ENCODE measurements at regions not wholly inside any gene's neighbourhood (a gene's known extent, or its start where the extent isn't known, plus 50 kb on each side); places are given as distances from the start of the nearest gene placed in this dataset.
"Not testable (repeated sequence)": the region's sequence is repeated elsewhere in the genome, so short reads cannot be mapped to it uniquely, and the experiment has no call there.

DNA sequence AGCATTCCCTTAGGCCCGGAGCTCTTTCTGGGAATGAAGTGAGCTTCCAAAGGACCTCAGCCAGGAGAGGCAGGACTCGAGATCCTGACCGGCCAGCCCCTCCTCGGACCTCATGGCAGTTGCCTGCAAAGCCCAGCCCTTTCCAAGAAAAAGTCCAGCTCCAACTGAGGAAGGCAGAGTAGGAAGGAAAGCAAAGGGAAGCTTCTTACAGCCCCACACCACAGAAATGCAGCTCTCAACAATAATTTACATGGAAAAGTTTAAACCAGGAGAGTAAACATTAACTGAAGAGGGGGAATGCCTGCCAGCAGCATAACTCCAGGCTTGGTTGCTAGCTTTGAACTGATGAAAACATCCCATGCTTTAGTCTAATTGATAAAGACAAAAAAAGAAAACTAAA, 153.9 kb upstream of the PFKP start:
- in situ Hi-C loops (cut with HindIII; ENCODE audit: low pct_unique_long_range_greater_than_20kb, low sequenced_read_pairs): no loop called here
- DNase-seq (ENCODE audit: low read depth, low spot score): no peak

DNA sequence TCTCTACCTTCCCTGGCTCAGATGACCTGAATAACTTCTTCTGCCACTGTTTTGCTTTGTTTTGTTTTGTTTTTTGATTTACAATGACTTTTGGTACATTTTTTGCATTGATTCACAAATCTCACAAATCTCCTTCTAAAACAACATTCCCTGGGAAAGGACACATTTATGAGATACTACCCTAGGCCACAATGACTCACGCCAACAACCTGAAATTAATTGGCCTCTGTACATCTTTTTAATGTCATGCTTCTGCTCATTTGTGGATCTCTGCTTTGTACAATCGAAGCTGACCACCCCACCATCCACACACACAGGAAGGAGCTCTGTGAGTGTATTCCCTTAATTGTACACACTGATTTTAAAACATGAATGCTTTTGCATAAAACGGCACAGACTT, 156.7 kb upstream of the PFKP start:
- DNase-seq (ENCODE audit: low read depth, low spot score): no peak
- in situ Hi-C loops (cut with HindIII; ENCODE audit: low pct_unique_long_range_greater_than_20kb, low sequenced_read_pairs): no loop called here

DNA sequence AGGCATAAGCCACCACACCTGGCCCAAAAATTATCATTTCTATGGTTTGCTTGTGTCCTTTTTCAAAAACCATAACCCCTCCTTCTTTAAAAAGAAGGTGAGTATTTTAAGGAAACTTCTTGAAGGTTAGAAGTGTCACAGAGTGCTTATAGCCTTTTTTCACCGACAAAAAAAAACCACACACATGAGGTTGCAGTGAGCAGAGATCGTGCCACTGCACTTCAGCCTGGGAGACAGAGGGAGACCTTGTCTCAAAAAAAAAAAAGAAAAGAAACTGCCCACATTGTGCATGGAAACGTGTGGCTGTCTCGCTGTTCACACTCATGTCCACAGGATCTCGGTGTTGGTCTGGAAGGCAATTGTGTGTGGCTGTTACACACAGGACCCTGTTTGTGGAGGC, 157.4 kb upstream of the PFKP start:
- no peak for DNase-seq (ENCODE audit: low read depth, low spot score)
- in situ Hi-C loops (cut with HindIII; ENCODE audit: low pct_unique_long_range_greater_than_20kb, low sequenced_read_pairs): no loop called here

DNA sequence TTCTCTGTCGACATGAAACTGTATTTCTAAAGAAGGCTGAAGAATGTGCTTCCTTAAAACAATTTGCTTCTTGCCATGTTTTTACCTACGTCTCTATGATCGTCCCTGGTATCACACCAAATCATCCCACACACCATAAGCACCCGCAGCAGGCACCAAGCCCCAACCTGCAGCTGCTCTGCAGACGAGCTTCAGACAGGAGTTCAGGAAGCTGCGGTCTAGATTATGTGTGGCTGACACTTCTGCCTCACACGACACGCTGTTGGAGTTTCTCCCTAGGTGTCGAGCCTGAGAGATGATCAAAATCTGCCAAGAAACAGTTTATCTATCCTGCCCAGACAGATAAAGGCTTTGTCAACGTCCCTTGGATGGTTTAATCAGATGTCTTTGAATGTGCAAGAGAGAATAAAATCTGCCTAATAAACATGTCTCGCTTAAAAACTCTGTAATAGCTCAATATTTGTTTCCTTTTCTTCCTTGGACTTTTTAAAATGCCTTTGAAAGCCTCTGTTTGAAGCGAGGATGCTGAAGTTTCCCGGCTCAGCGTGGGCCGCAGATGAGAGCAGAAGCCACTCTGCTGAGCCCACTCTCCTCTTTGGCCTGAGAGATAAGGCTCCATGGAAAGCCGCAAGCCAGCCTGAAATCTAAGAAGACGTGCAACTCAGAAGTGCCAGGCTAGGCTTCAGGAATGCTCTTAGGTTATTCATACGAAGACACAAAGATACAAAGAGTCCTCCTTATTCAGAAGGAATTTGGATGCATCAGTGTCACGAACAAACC, 158.3 kb upstream of the PFKP start:
- DNase-seq (ENCODE audit: low read depth, low spot score): no peak
- in situ Hi-C loops (cut with HindIII; ENCODE audit: low pct_unique_long_range_greater_than_20kb, low sequenced_read_pairs): no loop called here

DNA sequence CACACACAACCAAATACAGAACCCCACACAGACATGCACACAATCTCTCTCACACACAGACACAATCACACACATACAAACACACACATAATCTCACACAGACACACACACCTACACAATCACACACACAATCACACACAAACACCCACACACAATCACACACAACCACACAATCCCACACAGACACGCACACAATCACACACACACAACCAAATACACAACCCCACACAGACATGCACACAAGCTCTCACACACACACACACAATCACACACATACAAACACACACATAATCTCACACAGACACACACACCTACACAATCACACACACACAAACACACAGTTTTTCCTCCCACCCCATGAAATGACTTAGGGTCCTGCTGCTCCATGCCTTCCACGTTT, 160.4 kb upstream of the PFKP start:
- in situ Hi-C loops (cut with HindIII; ENCODE audit: low pct_unique_long_range_greater_than_20kb, low sequenced_read_pairs): no loop called here
- DNase-seq (ENCODE audit: low read depth, low spot score): no peak

DNA sequence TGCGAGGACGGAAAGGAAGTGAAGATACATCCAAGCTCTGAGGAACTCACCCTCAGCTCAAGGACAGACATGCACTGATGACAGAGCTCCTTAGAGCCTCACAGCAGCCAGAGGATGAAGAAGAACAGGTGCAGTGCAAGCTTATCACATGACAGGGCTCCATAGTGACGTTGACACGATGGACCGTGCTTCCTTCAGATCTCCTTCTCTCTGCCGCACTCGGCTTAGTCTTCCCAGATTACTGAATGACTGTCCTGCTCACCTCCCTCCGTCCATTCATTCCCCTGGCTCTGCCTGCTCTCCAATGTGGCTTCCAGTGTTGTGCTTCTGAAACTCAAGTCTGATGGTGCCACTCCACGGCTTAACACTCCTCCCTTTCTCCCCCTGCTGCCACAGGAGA, 161.5 kb upstream of the PFKP start:
- DNase-seq (ENCODE audit: low read depth, low spot score): no peak
- in situ Hi-C loops (cut with HindIII; ENCODE audit: low pct_unique_long_range_greater_than_20kb, low sequenced_read_pairs): no loop called here

DNA sequence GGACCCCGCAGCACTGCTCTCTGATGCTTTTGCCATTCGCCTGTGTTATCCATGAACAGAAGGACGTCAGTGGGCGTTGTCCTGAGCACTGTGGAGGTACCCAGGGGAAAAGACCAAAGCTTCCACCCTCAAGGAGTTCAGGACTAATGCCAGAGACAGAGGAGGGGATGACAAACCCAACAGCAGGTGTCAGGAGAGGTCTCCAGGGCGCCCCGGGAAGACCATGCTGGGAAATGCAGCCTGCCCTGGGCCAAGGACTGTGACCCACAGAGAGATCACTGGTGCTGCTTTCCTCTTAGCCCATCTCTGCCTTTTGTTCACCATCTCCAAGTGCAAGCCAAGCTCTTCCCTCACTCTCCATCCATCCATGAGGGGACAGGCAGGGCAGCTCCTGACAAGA, 166.8 kb upstream of the PFKP start:
- DNase-seq (ENCODE audit: low read depth, low spot score): no peak
- in situ Hi-C loops (cut with HindIII; ENCODE audit: low pct_unique_long_range_greater_than_20kb, low sequenced_read_pairs): no loop called here

DNA sequence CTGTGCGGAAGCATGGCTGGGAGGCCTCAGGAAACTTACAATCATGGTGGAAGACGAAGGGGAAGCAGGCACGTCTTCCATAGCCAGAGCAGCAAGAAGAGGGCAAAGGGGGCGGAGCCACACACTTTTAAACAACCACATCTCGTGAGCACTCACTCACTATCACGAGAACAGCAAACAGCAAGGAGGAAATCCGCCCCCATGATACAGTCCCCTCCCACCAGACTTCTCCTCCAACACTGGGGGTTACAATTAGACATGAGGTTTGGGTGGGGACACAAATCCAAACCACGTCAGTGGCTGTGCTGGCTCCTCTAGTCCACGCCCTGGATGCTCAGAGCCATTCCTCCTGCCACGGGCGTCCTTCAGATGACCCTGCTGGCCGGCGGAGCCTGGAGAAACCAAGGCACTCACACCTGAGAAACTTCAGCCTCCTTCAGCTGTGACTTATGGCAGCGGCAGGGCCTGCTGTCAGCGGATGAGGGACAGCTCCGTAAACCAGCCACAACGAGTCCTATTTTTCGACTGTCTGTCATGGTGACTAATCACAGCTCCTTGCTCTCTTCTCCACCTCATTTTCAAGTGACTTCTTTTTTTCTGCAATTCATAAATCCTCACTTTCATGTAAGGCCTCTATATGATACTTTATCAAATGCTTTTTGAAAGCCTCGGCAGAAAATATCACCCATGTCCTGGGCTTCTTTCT, 167.9 kb upstream of the PFKP start:
- in situ Hi-C loops (cut with HindIII; ENCODE audit: low pct_unique_long_range_greater_than_20kb, low sequenced_read_pairs): no loop called here
- DNase-seq (ENCODE audit: low read depth, low spot score): no peak

DNA sequence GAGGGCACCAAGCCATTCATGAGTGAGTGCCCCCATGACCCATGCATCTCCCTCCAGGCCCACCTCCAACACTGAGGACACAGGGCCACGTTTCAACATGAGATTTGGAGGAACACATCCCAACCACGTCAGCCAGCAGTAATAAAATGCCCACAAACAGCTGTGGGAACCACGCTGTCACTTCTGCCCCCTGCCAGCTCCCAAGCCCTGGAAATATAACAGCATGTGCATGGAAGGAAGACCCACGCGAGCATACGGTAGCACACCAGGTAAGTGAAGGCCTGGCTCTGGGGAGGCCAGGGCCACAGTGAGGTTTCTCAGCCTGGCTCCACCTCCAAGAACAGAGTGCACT, 168.9 kb upstream of the PFKP start:
- in situ Hi-C loops (cut with HindIII; ENCODE audit: low pct_unique_long_range_greater_than_20kb, low sequenced_read_pairs): no loop called here
- no peak for DNase-seq (ENCODE audit: low read depth, low spot score)

DNA sequence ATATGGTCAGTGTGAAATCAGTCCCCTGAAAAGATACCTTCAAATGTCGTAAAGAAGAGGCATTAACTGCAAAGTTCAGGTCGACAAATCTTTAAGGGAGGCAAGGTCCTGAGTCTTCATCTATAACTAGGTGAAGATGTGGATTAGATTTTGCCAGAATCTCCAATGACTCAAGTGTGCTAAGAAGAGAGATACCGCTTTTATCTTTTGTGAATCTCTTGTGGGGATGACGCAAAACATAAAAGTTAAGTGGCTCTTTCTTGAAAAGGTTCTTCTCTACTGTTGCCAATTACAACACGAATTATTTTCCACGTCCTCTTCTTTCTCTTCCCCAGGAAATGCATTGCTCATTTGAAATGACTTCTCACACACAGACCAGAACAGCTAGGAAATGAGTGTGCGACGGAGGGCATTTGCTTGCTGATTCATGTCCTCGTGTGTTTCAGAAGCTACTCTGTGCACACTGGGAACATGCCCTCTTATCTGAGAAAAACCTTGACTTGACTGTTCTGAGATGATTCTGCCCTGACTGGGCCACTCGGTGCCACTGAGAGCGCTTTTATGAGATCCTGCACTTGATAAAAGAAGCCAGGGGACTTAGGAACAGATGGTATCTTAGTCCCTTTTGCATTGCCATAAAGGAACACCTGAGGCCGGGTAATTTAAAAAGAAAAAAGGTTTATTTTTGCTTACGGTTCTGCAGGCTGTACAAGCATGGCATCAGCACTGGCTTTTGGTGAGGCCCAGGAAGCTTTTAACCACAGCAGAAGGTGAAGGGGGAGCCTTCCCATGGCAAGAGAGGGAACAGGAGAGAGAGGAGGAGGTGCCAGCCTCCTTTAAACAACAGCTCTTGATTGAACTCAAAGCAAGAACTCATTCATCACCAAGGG, 169.5 kb upstream of the PFKP start:
- in situ Hi-C loops (cut with HindIII; ENCODE audit: low pct_unique_long_range_greater_than_20kb, low sequenced_read_pairs): no loop called here
- DNase-seq (ENCODE audit: low read depth, low spot score): no peak

DNA sequence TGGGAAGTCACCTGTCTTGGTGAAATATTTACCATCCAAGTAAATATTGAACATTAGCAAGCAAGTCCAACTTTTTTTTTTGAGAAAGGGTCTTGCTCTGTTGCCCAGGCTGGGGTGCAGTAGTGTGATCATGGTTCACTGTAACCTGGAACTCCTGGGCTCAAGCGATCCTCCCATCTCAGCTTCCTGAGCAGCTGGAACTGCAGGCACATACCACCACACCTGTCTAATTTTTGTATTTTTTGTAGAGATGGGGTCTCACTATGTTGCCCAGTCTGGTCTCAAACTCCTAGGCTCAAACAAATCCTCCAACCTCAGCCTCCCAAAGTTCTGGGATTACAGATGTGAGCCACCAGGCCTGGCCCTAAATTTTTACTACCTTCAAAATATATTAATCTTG, 171.0 kb upstream of the PFKP start:
- in situ Hi-C loops (cut with HindIII; ENCODE audit: low pct_unique_long_range_greater_than_20kb, low sequenced_read_pairs); DNase-seq (ENCODE audit: low read depth, low spot score): not testable (repeated sequence)

DNA sequence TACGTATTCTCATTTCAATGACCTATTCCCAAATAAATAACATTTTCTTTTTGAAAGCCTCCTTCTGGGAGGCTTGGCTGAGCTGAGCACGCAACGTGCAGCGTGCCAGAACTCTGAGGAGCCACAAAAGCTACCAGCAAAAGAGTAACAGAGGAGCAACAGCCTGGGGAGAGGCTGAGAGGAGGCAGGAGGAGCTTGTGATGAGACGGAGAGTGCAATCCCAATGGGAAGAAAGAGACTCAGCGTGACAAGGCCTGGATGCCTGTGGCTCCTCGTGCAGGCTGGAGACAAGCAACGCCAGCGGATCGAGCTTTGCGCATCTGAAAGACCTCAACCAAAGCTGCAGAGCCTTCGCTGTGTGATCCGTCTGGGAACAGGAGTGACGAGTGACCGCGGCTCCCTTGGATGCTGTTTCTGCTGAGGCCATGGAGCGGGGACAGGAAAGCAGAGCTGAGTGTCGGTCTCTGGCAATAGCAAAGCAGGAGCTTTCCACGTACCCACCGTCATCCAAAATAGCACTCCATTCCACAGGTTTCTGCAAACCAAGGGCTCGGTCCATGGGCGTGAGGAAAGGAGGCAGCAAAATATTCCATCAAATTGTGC, 171.7 kb upstream of the PFKP start:
- no peak for DNase-seq (ENCODE audit: low read depth, low spot score)
- in situ Hi-C loops (cut with HindIII; ENCODE audit: low pct_unique_long_range_greater_than_20kb, low sequenced_read_pairs): no loop called here

DNA sequence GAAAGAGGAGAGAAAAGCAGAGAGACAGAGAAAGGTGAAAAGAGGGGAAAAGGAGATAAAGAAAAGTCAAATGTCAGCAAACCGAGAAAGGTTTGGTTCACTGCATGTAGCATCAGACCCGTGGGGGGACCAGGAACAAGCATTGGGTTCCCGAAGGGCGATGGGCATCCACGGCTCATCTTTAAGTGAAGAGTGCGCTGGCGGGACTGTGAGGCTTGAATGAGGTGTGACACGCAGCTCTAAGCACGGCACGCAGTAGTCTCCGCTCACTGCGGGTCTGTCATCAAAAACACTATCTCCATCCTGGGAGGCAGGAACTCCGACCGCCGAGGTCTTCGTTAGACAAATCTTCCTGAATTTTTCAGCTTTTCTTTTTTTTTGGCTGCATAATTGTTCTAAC, 173.4 kb upstream of the PFKP start:
- DNase-seq (ENCODE audit: low read depth, low spot score): no peak
- in situ Hi-C loops (cut with HindIII; ENCODE audit: low pct_unique_long_range_greater_than_20kb, low sequenced_read_pairs): no loop called here

DNA sequence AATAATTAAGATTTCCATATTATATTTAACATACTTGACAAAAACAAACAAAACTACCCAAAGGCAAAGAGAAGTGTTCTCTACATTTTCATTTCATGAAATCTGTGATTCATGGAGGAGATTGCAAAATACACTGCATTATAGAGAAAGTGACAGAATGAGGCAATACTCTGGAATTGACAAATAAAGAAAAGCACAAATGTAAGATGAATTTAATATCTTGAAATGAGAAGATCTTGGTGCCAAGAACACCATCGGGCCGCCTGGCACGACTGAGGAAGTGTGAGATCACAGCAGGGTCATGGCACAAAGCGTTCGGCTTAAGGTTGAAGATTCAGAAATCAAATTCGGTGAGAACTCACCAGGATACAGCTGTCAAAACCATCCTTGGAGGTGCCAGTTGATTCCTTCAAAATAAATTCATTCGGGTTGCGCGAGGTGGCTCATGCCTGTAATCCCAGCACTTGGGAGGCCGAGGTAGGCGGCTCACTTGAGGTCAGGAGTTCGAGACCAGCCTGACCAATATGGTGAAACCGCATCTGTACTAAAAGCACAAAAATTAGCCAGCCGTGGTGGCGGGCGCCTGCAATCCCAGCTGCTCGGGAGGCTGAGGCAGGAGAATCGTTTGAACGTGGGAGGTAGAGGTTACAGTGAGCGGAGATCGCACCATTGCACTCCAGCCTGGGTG, 174.0 kb upstream of the PFKP start:
- in situ Hi-C loops (cut with HindIII; ENCODE audit: low pct_unique_long_range_greater_than_20kb, low sequenced_read_pairs): no loop called here
- DNase-seq (ENCODE audit: low read depth, low spot score): no peak

DNA sequence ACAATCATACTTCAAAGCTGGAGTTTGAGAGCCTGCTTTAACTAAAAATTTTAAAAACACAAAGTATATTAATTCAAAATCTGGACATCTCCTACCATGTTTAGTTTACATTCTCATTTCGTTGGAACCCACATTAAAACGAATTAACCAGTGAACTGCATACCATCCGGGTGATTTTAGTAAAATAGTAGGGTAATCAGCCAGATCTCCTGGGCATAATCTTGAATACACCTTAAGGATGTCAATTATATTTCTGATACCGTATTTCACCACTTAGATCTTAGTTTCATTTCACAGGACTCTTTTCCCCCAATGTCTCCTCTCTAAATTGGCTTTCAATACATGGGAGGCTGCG, 175.6 kb upstream of the PFKP start:
- in situ Hi-C loops (cut with HindIII; ENCODE audit: low pct_unique_long_range_greater_than_20kb, low sequenced_read_pairs): no loop called here
- no peak for DNase-seq (ENCODE audit: low read depth, low spot score)

DNA sequence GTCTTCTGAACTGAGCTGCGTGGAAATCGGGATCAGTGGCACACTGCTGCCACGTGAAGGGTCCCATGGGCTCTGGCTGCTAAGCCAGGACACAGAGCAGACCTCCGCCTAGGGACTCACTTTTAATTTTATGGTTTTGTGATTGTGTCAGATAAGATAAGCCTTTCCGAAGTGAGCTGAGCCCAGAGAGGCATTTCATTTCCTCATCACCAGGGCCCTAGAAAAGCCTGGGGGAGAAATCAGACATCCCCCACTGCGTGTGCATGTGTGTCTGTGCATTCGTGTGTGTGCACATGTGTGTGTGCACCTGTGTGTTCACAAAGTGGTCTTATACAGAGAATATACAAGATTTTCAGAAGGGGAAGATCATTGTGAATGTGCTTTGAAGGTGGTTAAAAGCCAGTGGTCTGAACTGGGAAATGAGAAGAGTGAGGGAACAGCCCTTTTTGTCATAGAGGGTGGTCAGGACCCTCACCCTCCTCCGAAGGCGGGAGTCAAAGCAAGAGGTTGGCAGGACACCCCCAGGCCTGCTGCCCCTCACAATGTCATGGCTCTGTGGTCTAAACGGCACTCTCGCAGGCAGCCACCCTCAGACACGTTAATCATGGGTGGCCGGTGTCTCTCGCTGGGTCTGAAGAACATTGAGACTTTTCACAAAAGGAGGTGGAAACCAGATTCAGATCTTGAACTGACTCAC, 176.1 kb upstream of the PFKP start:
- no peak for DNase-seq (ENCODE audit: low read depth, low spot score)
- in situ Hi-C loops (cut with HindIII; ENCODE audit: low pct_unique_long_range_greater_than_20kb, low sequenced_read_pairs): no loop called here

DNA sequence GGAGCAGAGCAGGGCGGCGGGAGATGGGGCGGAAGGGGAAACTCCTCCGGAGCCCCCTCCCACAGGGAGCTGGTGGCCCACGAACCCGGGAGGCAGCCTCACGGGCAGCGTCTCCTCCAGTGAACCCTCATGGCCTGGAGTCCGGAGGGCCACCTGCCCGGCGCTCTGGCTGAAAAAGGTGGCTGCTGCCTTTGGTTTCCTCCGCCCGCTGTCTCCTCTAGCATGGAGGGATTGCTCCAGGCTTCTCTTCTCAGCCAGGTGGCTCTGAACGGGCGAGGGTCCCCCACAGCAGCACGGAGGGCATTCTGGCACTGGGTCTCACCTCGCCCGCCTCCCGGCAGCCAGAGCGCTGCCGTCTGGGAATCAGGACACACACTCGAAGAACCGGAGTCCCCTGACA, 177.3 kb upstream of the PFKP start:
- no peak for DNase-seq (ENCODE audit: low read depth, low spot score)
- in situ Hi-C loops (cut with HindIII; ENCODE audit: low pct_unique_long_range_greater_than_20kb, low sequenced_read_pairs): no loop called here

All from SK-MEL-5 (cell line).